B cell (primary cell): ENCODE measurements at regions not wholly inside any gene's neighbourhood (a gene's known extent, or its start where the extent isn't known, plus 50 kb on each side); places are given as distances from the start of the nearest gene placed in this dataset.

Source experiments
- ATAC-seq: fragments of 200-7000 bp; cut with Tn5 transposase; one replicate; pipeline ENCODE4 v1.10.0; 2021; ENCODE audit warnings: low read depth, mild to moderate bottlenecking, moderate number of reproducible peaks, moderate library complexity
- CTCF ChIA-PET: fragments of 350-600 bp; sonication (Branson Sonifier 250); formaldehyde crosslinking; loops from one replicate; lab custom pipeline; 2021; ENCODE audit warnings: antibody characterized with exemption, inconsistent platforms; lab: Charles Lee
- POLR2A ChIA-PET: fragments of 350-600 bp; sonication (Branson Sonifier 250); formaldehyde crosslinking; loops from one replicate; lab custom pipeline; 2021; ENCODE audit warnings: antibody characterized with exemption; lab: Charles Lee
- DNase-seq: peaks from one replicate; pipeline ENCODE4 v3.0.0; 2013
- H2AFZ ChIP-seq: 2 replicates; pipeline ENCODE4 v1.6.1; 2012; ENCODE audit warnings: mild to moderate bottlenecking, low read depth, low read length; ENCODE audit not compliant: insufficient read depth, poor library complexity, severe bottlenecking
- H3K27ac ChIP-seq, 2 donors: 1 replicate in 1 of 2; 2 replicates in 1 of 2; pipeline ENCODE4 v1.5.1; 2012 to 2013; ENCODE audit warnings: low read length in 2 of 2, mild to moderate bottlenecking in 2 of 2, moderate library complexity in 1 of 2
- H3K27me3 ChIP-seq, 4 experiments: fragments of 200-600 bp in 1 of 4; sonication (generic) in 1 of 4; replicated peaks in 1 of 4; 1 replicate in 2 of 4; 2 replicates in 2 of 4; pipeline versions ENCODE4 v1.6.1 to v1.7.0; 2013 to 2016; ENCODE audit warnings: low read length in 3 of 4, mild to moderate bottlenecking in 2 of 4, mixed read lengths in 1 of 4, moderate library complexity in 1 of 4; ENCODE audit not compliant: insufficient read depth in 4 of 4, control insufficient read depth in 3 of 4; ENCODE audit errors: control extremely low read depth in 1 of 4
- H3K36me3 ChIP-seq, 2 experiments: replicated peaks in 1 of 2; 1 replicate in 1 of 2; 2 replicates in 1 of 2; pipeline versions ENCODE4 v1.6.1 to v1.7.1; 2013; ENCODE audit warnings: low read length in 1 of 2; ENCODE audit not compliant: insufficient read depth in 2 of 2, control insufficient read depth in 1 of 2; ENCODE audit errors: control extremely low read depth in 1 of 2, extremely low read depth in 1 of 2
- H3K4me1 ChIP-seq, 2 donors: fragments of 200-600 bp in 1 of 2; sonication (generic) in 1 of 2; 1 replicate in 1 of 2; 2 replicates in 1 of 2; pipeline versions ENCODE4 v1.5.1 to v1.6.1; 2013 to 2017; ENCODE audit warnings: low read length in 2 of 2; ENCODE audit not compliant: control insufficient read depth in 2 of 2, insufficient read depth in 2 of 2
- H3K4me2 ChIP-seq: replicated peaks from 2 replicates; pipeline ENCODE3; 2012; ENCODE audit warnings: mild to moderate bottlenecking, low read depth, low read length; ENCODE audit not compliant: poor library complexity, severe bottlenecking
- H3K4me3 ChIP-seq, 5 experiments: fragments of 200-600 bp in 1 of 5; sonication (generic) in 1 of 5; 1 replicate in 3 of 5; 2 replicates in 2 of 5; pipeline versions ENCODE4 v1.5.1 to v1.7.0; 2011 to 2016; ENCODE audit warnings: low read length in 4 of 5, mild to moderate bottlenecking in 4 of 5, low read depth in 2 of 5, control low read depth in 1 of 5, moderate library complexity in 1 of 5; ENCODE audit not compliant: insufficient read depth in 1 of 5; ENCODE audit errors: control extremely low read depth in 1 of 5, extremely low read depth in 1 of 5
- H3K79me2 ChIP-seq: fragments of 200-600 bp; sonication (generic); one replicate; pipeline ENCODE4 v1.6.0; 2016; ENCODE audit warnings: low read length; ENCODE audit not compliant: control insufficient read depth, insufficient read depth
- H3K9ac ChIP-seq: fragments of 200-600 bp; sonication (generic); 2 replicates; pipeline ENCODE4 v1.6.1; 2017; ENCODE audit warnings: mild to moderate bottlenecking, low read length, moderate library complexity
- H3K9me3 ChIP-seq, 3 donors: one replicate each; pipeline versions ENCODE4 v1.6.1 to v1.7.1; 2013; ENCODE audit warnings: low read length in 2 of 3; ENCODE audit not compliant: control insufficient read depth in 2 of 3, insufficient read depth in 1 of 3; ENCODE audit errors: control extremely low read depth in 1 of 3
- H4K20me1 ChIP-seq: 2 replicates; pipeline ENCODE4 v1.6.0; 2012; ENCODE audit warnings: mild to moderate bottlenecking, low read length; ENCODE audit not compliant: insufficient read depth, control insufficient read depth, poor library complexity, severe bottlenecking
- H3K27ac Mint-ChIP-seq: one replicate; pipeline ENCODE4 v1.8.0; 2021; ENCODE audit warnings: mixed read lengths
- H3K27me3 Mint-ChIP-seq: one replicate; pipeline ENCODE4 v1.8.0; 2021; ENCODE audit warnings: mixed read lengths
- H3K4me1 Mint-ChIP-seq: one replicate; pipeline ENCODE4 v1.8.0; 2021; ENCODE audit warnings: mixed read lengths
- H3K4me3 Mint-ChIP-seq: one replicate; pipeline ENCODE4 v1.8.0; 2021; ENCODE audit warnings: mixed read lengths
- H3K9me3 Mint-ChIP-seq: one replicate; pipeline ENCODE4 v1.8.0; 2022; ENCODE audit warnings: mixed read lengths; ENCODE audit not compliant: insufficient read depth
- CTCF ChIP-seq: fragments of 200-600 bp; IDR thresholded peaks from one replicate; pipeline ENCODE4 v1.8.0; 2022; ENCODE audit warnings: antibody characterized with exemption, mild to moderate bottlenecking
- EZH2 ChIP-seq: IDR thresholded peaks from 2 replicates; pipeline ENCODE4 v1.6.1; 2012; ENCODE audit warnings: borderline replicate concordance, low read depth, mild to moderate bottlenecking, moderate library complexity, low read length; ENCODE audit not compliant: insufficient read depth, poor library complexity, severe bottlenecking
- WGBS: methylation state at CpG from one replicate; pipeline ENCODE4 v1.1.5; 2013; ENCODE audit warnings: missing lambda C conversion rate; ENCODE audit not compliant: insufficient coverage; 5-methylcytosine and 5-hydroxymethylcytosine counted together
- intact Hi-C: fragments of 100-400 bp; cut with micrococcal nuclease; formaldehyde crosslinking; loops from one replicate; pipeline ENCODE4 v1.10.0; 2022

DNA sequence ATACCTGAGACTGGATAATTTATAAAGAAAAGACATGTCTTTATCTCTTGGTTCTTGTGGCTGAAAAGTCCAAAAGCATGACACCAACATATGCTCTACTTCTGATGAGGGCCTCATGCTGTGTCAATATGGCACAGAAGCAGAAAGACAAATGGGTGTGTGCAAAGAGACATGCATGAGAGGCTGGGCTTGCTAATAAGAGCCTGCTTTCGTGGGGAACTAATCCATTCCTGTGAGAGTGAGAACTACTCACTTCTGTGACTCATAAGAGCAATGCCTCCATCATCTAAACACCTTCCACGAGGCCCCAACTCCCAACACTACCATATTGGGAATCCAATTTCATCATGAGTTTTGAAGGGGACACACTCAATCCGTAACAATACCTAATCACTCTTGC lies 340.0 kb upstream of the DUSP10 start:
- ChIA-PET POLR2A (no interaction called here), CTCF (interaction anchor here (0.8 to 1.1 kb wide), 3 partner anchors 11 to 15 kb away, joined by 3 to 7 read pairs (median 3); no protein-coding TSS in a partner anchor)
- intact Hi-C loops = no loop called here

DNA sequence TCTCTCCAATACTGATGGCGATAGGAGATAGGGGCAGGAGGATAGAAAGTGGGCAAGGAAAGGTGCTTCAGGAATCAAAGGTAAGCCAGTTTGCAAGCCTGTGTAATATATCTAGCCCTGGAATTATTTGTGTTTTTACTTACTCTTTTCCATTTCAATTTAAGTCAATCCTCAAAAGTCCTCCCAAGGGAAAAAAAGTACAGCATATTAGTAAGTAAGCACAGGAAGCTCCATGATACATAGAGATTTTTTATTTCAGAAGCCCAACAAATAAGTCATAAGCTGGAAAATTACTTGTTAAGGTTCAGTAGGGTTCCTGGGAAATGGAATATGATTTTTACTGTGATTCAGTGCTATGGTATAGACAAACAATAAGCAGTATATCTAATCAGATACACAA lies 337.7 kb upstream of the DUSP10 start:
- ChIA-PET POLR2A (no interaction called here), CTCF (interaction anchor here (1.2 kb wide), 1 partner anchor 16 kb away, joined by 3 read pairs; no protein-coding TSS in a partner anchor)
- ATAC-seq (no peak), DNase-seq (no peak)
- no peaks in the 10 kb centered on the region for H3K27me3 ChIP-seq
- H3K4me2 ChIP-seq = no peak overlapping the region
- peaks cover 0 to 4% (median 0%) of the 10 kb centered on the region in 3 donors for H3K9me3 ChIP-seq
- no peak overlapping the region for H3K9ac ChIP-seq
- peaks cover 3% of the 10 kb centered on the region for H3K27me3 Mint-ChIP-seq
- no CpG with 5 or more reads among the region's 1 CpG for WGBS
- H3K4me1 ChIP-seq = no peaks in the 10 kb centered on the region
- H3K4me3 Mint-ChIP-seq = no peak overlapping the region
- intact Hi-C loops = no loop called here
- H2AFZ ChIP-seq = no peak overlapping the region
- H3K79me2 ChIP-seq = no peaks in the 10 kb centered on the region
- no peak overlapping the region for H3K27ac Mint-ChIP-seq
- H3K9me3 Mint-ChIP-seq = no peaks in the 10 kb centered on the region
- no peak overlapping the region for H3K4me3 ChIP-seq
- H3K4me1 Mint-ChIP-seq = no peaks in the 10 kb centered on the region
- no peak overlapping the region for H3K27ac ChIP-seq
- TF ChIP-seq EZH2 (no peak), CTCF (no peak)
- H4K20me1 ChIP-seq = no peaks in the 10 kb centered on the region
- no peaks in the 10 kb centered on the region for H3K36me3 ChIP-seq

More for the DNA sequence above, 340.0 kb upstream of the DUSP10 start:
- no peak overlapping the region for H3K9ac ChIP-seq
- TF ChIP-seq EZH2 = no peak
- no peak for TF ChIP-seq CTCF
- H4K20me1 ChIP-seq = no peaks in the 10 kb centered on the region
- peaks cover 4% of the 10 kb centered on the region for H3K9me3 Mint-ChIP-seq
- no peak for DNase-seq
- no peaks in the 10 kb centered on the region for H3K79me2 ChIP-seq
- H3K27ac ChIP-seq = no peak overlapping the region
- no peak overlapping the region for H2AFZ ChIP-seq
- no peak for ATAC-seq
- H3K36me3 ChIP-seq = no peaks in the 10 kb centered on the region
- no peaks in the 10 kb centered on the region for H3K4me1 Mint-ChIP-seq
- no peaks in the 10 kb centered on the region for H3K27me3 ChIP-seq
- no peaks in the 10 kb centered on the region for H3K4me1 ChIP-seq
- no peak overlapping the region for H3K4me2 ChIP-seq
- H3K27me3 Mint-ChIP-seq = peaks cover 13% of the 10 kb centered on the region
- H3K4me3 ChIP-seq = no peak overlapping the region
- H3K4me3 Mint-ChIP-seq = no peak overlapping the region
- WGBS = 61% methylated on average over 3 of the region's 3 CpGs
- peaks cover 0 to 5% (median 0%) of the 10 kb centered on the region in 3 donors for H3K9me3 ChIP-seq
- H3K27ac Mint-ChIP-seq = no peak overlapping the region
